ENCODE measurements at regions not wholly inside any gene's neighbourhood (a gene's known extent, or its start where the extent isn't known, plus 50 kb on each side); places are given as distances from the start of the nearest gene placed in this dataset.

- DNase-seq (ENCODE audit: low read depth) = no peak
- TF ChIP-seq CTCF (IDR thresholded peaks at IDR 0.05; ENCODE audit: low read depth, low read length, missing control alignments) = no peak
- H3K4me3 ChIP-seq (ENCODE audit: low read depth, low read length) = no peak overlapping the region
These were observed 102.2 kb downstream of the KLF4 start for GRCh38 chr9:107387409-107387808.

DNA sequence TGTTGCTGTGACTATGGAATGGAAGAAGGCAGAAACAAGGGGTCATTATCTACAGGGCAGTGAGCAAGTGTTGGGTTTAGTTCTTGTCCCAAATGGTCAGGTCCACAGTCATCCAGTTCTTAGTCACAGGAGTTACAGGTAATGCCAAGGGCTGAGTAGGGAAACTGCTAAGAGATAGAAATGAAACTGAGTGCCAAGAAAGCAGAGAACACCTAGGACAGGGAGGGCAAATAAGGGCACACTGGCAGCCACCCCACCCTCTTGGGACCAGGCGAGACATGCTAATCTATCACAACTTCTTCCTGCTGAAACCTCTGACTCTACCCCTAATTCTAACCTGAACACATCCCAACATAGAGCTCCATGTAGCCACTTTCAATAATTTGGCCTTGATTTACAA is 103.2 kb downstream of the KLF4 start:
- no peak overlapping the region for H3K4me3 ChIP-seq (ENCODE audit: low read depth, low read length)
- no peak for TF ChIP-seq CTCF (IDR thresholded peaks at IDR 0.05; ENCODE audit: low read depth, low read length, missing control alignments)
- DNase-seq (ENCODE audit: low read depth) = no peak

All from GM12864 (cell line).